LHCN-M2 (cell line): ENCODE measurements at regions not wholly inside any gene's neighbourhood (a gene's known extent, or its start where the extent isn't known, plus 50 kb on each side); places are given as distances from the start of the nearest gene placed in this dataset.

Experiments
- DNase-seq: peaks from one replicate; pipeline ENCODE4 v3.0.0-alpha.2; 2012; ENCODE audit warnings: low read depth

- DNase-seq = peak; percentile 43
Observed at GRCh38 chr13:76795701-76796695, 90.2 kb downstream of the KCTD12 start.

- DNase-seq = peak; percentile 82
Observed at GRCh38 chr13:76792731-76793347, 93.4 kb downstream of the KCTD12 start.

GRCh38 chr13:76790980-76791819 lies 95.0 kb downstream of the KCTD12 start:
- peak; percentile 13 for DNase-seq

GRCh38 chr13:76790526-76790925 lies 95.7 kb downstream of the KCTD12 start:
- DNase-seq = peak; percentile 17

GRCh38 chr13:76783798-76784197 lies 102.4 kb downstream of the KCTD12 start:
- no peak for DNase-seq

GRCh38 chr13:76778853-76779252 lies 107.4 kb downstream of the KCTD12 start:
- DNase-seq = no peak

GRCh38 chr13:76777096-76777495 lies 109.1 kb downstream of the KCTD12 start:
- DNase-seq = no peak

GRCh38 chr13:76775088-76775740 lies 111.0 kb downstream of the KCTD12 start:
- DNase-seq = no peak

GRCh38 chr13:76773448-76774094 lies 112.6 kb downstream of the KCTD12 start:
- DNase-seq = no peak

GRCh38 chr13:76772241-76772640 lies 114.0 kb downstream of the KCTD12 start:
- no peak for DNase-seq

GRCh38 chr13:76769271-76769791 lies 116.9 kb downstream of the KCTD12 start:
- peak; percentile 72 for DNase-seq

GRCh38 chr13:76768384-76768783 lies 117.8 kb downstream of the KCTD12 start:
- DNase-seq = no peak

- DNase-seq = no peak
Observed at GRCh38 chr13:76764916-76765315, 121.3 kb downstream of the KCTD12 start.

GRCh38 chr13:76764429-76764828 lies 121.8 kb downstream of the KCTD12 start:
- DNase-seq = peak; percentile 75

GRCh38 chr13:76762721-76763120 lies 123.5 kb downstream of the KCTD12 start:
- no peak for DNase-seq

- peak; percentile 38 for DNase-seq
Observed at GRCh38 chr13:76759877-76760276, 126.3 kb downstream of the KCTD12 start.

GRCh38 chr13:76758738-76759137 lies 127.5 kb downstream of the KCTD12 start:
- DNase-seq = peak; percentile 19

GRCh38 chr13:76758257-76758656 lies 127.9 kb downstream of the KCTD12 start:
- DNase-seq = no peak

- no peak for DNase-seq
Observed at GRCh38 chr13:76756451-76756850, 129.8 kb downstream of the KCTD12 start.

- peak; percentile 13 for DNase-seq
Observed at GRCh38 chr13:76754414-76754813, 131.8 kb downstream of the KCTD12 start.

GRCh38 chr13:76751278-76751677 lies 134.9 kb downstream of the KCTD12 start:
- DNase-seq = no peak
